ENCODE measurements at regions not wholly inside any gene's neighbourhood (a gene's known extent, or its start where the extent isn't known, plus 50 kb on each side); places are given as distances from the start of the nearest gene placed in this dataset.

DNA sequence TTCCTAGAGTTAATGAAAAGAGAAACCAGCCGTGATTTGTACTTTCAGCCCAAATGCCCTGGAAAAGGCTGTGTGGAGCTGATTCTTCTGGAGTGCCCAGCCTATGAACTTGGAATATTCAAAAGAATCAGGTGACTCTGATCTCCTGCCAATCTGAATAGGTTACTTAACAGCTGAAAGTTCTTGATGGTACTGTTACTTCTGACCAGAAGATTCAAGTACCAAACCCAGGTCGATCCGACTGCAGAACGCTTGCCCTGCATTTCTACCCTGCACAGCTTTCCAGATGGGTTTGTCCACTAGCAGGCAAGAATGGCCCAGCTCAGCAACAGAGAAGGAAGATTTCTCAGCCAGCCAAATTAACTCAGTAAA is 430.4 kb downstream of the PID1 start:
- no peaks in the 10 kb centered on the region for H3K4me1 Mint-ChIP-seq (ENCODE audit: low read depth, unreplicated experiment)
- no peaks in the 10 kb centered on the region for H3K27me3 Mint-ChIP-seq (ENCODE audit: unreplicated experiment)
- no peak overlapping the region for H3K4me3 Mint-ChIP-seq (ENCODE audit: unreplicated experiment)
- TF ChIP-seq, protein P1, sequence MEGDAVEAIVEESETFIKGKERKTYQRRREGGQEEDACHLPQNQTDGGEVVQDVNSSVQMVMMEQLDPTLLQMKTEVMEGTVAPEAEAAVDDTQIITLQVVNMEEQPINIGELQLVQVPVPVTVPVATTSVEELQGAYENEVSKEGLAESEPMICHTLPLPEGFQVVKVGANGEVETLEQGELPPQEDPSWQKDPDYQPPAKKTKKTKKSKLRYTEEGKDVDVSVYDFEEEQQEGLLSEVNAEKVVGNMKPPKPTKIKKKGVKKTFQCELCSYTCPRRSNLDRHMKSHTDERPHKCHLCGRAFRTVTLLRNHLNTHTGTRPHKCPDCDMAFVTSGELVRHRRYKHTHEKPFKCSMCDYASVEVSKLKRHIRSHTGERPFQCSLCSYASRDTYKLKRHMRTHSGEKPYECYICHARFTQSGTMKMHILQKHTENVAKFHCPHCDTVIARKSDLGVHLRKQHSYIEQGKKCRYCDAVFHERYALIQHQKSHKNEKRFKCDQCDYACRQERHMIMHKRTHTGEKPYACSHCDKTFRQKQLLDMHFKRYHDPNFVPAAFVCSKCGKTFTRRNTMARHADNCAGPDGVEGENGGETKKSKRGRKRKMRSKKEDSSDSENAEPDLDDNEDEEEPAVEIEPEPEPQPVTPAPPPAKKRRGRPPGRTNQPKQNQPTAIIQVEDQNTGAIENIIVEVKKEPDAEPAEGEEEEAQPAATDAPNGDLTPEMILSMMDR (IDR thresholded peaks at IDR 0.05; ENCODE audit: partially characterized antibody, unreplicated experiment), result no peak
- H3K27ac Mint-ChIP-seq (ENCODE audit: unreplicated experiment), result no peak overlapping the region
- no peak for DNase-seq
- H3K36me3 Mint-ChIP-seq (ENCODE audit: unreplicated experiment), result no peaks in the 10 kb centered on the region
- no peaks in the 10 kb centered on the region for H3K9me3 Mint-ChIP-seq (ENCODE audit: unreplicated experiment)

DNA sequence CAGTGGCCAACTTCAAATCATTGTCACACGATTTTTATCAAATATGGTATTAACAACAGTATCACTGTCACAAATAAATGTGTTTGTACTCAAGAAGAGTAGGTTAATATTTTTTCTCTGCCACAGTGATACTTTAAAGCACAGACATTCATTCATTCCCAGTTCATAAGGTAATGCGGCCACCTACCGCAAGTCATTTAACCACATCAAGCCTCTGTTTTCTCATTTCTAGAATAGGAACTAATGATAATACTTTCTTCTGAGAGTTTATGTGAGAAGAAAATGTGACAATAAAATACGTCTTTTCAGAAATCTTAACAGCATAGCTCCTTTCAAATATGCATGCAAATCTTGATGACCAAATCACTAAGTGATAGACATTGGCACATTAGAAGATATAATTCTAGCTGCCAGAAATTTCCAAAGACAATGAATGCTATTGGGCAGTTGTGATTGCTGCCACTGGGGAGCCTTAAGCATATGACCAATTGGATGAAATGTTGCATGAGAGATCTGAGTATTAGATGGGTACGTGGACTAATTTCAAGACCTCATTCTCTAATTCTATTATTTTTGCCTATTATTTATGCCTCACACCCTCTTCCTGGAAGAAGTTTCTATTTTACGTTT is 430.9 kb downstream of the PID1 start:
- no peaks in the 10 kb centered on the region for H3K27me3 Mint-ChIP-seq (ENCODE audit: unreplicated experiment)
- no peak overlapping the region for H3K27ac Mint-ChIP-seq (ENCODE audit: unreplicated experiment)
- H3K36me3 Mint-ChIP-seq (ENCODE audit: unreplicated experiment), result no peaks in the 10 kb centered on the region

DNA sequence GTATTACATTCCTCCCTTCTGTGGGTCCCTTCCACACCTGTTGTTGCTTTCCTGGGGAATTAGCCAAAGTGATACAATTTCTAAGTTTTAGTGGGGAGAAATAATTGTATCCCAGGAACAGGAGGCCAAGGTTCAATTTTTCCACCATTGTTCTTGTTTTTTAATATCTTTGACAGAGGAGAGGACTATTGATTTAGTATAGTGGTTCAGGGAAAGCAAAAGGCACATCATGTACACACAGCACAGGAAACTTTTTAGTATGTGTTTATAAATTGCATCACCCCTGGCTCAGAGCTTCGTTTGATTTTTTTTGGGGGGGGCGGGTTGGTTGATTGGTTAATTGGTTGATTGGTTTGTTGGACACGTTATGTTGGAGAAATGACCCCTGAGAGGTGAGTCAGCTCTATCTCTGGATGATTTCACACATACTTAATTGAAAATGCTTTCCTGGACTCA is 431.6 kb downstream of the PID1 start:
- H3K27ac Mint-ChIP-seq (ENCODE audit: unreplicated experiment), result no peak overlapping the region
- DNase-seq, result no peak
- TF ChIP-seq, protein P1 (IDR thresholded peaks at IDR 0.05; ENCODE audit: partially characterized antibody, unreplicated experiment), result no peak
- H3K4me3 Mint-ChIP-seq (ENCODE audit: unreplicated experiment), result no peak overlapping the region
- no peaks in the 10 kb centered on the region for H3K36me3 Mint-ChIP-seq (ENCODE audit: unreplicated experiment)
- no peaks in the 10 kb centered on the region for H3K27me3 Mint-ChIP-seq (ENCODE audit: unreplicated experiment)
- no peaks in the 10 kb centered on the region for H3K4me1 Mint-ChIP-seq (ENCODE audit: low read depth, unreplicated experiment)
- no peaks in the 10 kb centered on the region for H3K9me3 Mint-ChIP-seq (ENCODE audit: unreplicated experiment)

More for the DNA sequence above, 430.9 kb downstream of the PID1 start:
- H3K4me1 Mint-ChIP-seq (ENCODE audit: low read depth, unreplicated experiment), result no peaks in the 10 kb centered on the region
- DNase-seq, result no peak
- no peak overlapping the region for H3K4me3 Mint-ChIP-seq (ENCODE audit: unreplicated experiment)
- H3K9me3 Mint-ChIP-seq (ENCODE audit: unreplicated experiment), result no peaks in the 10 kb centered on the region
- TF ChIP-seq, protein P1 (IDR thresholded peaks at IDR 0.05; ENCODE audit: partially characterized antibody, unreplicated experiment), result no peak

DNA sequence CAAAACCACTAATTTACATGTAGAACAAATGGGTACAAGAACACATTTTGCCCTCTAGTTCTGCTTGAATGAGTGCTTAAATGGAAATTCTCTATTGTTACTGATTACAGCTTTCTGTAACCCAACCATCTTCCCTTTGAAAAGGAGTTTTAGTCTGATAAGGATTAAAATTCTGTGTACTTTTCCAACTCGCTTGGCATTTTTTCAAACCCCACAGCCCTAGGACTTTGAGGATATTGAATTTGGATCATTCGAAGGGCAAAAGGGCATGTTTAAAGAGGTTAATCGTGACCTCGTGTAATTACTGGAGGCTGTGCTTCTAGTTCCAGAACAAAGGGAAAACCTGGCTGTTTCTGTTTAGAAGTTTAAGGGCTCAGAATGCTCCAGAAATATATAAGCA is 432.3 kb downstream of the PID1 start:
- TF ChIP-seq, protein P1 (IDR thresholded peaks at IDR 0.05; ENCODE audit: partially characterized antibody, unreplicated experiment), result no peak
- DNase-seq, result no peak
- Mint-ChIP-seq H3K4me1 (ENCODE audit: low read depth, unreplicated experiment) (no peaks in the 10 kb centered on the region), H3K36me3 (ENCODE audit: unreplicated experiment) (no peaks in the 10 kb centered on the region), H3K27ac (ENCODE audit: unreplicated experiment) (no peak overlapping the region), H3K4me3 (ENCODE audit: unreplicated experiment) (no peak overlapping the region), H3K9me3 (ENCODE audit: unreplicated experiment) (no peaks in the 10 kb centered on the region), H3K27me3 (ENCODE audit: unreplicated experiment) (no peaks in the 10 kb centered on the region)

DNA sequence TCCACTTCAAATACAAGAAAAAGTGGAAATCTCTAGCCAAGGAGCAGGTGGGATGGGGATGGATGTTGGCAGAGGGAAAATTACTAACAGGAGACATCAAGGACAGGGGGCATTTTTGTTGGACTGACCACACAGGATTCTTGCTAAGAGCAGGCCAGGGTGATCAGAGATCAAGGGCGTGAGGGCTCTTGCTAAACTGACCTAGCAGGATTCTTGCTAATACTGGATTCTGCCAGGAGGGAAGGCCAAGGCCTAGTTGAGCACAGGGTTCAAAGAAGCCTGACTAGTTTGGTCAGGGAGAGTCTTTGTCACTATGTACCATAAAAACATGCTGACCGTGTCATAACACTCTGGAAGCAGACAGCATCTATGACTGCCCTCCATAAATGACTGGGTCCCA is 442.7 kb downstream of the PID1 start:
- TF ChIP-seq, protein P1 (IDR thresholded peaks at IDR 0.05; ENCODE audit: partially characterized antibody, unreplicated experiment), result no peak
- no peak for DNase-seq
- Mint-ChIP-seq H3K27me3 (ENCODE audit: unreplicated experiment) (no peaks in the 10 kb centered on the region), H3K36me3 (ENCODE audit: unreplicated experiment) (no peaks in the 10 kb centered on the region), H3K4me3 (ENCODE audit: unreplicated experiment) (no peak overlapping the region), H3K4me1 (ENCODE audit: low read depth, unreplicated experiment) (no peaks in the 10 kb centered on the region), H3K27ac (ENCODE audit: unreplicated experiment) (no peak overlapping the region), H3K9me3 (ENCODE audit: unreplicated experiment) (no peaks in the 10 kb centered on the region)
